GM06990 (cell line): ENCODE measurements at regions not wholly inside any gene's neighbourhood (a gene's known extent, or its start where the extent isn't known, plus 50 kb on each side); places are given as distances from the start of the nearest gene placed in this dataset.

Experiments used
- DNase-seq: peaks from one replicate; pipeline ENCODE4 v3.0.0-alpha.2; 2011; ENCODE audit not compliant: insufficient read length; ENCODE audit errors: extremely low read depth
- H3K27me3 ChIP-seq: replicated peaks from 2 replicates; pipeline ENCODE4 v1.6.0; 2011; ENCODE audit warnings: low read length; ENCODE audit not compliant: control insufficient read depth, insufficient read depth
- H3K36me3 ChIP-seq: 2 replicates; pipeline ENCODE4 v1.5.1; 2011; ENCODE audit warnings: low read length; ENCODE audit not compliant: control insufficient read depth, insufficient read depth
- H3K4me3 ChIP-seq: replicated peaks from 2 replicates; pipeline ENCODE4 v1.5.1; 2011; ENCODE audit warnings: low read depth, mild to moderate bottlenecking, control low read depth, low read length
- TF ChIP-seq, protein P1 (sequence below): IDR thresholded peaks from 2 replicates; pipeline ENCODE4 v1.5.1; 2011; ENCODE audit warnings: low read length, control low read depth, mild to moderate bottlenecking, inconsistent platforms; ENCODE audit not compliant: insufficient read depth, poor library complexity, severe bottlenecking

DNA sequence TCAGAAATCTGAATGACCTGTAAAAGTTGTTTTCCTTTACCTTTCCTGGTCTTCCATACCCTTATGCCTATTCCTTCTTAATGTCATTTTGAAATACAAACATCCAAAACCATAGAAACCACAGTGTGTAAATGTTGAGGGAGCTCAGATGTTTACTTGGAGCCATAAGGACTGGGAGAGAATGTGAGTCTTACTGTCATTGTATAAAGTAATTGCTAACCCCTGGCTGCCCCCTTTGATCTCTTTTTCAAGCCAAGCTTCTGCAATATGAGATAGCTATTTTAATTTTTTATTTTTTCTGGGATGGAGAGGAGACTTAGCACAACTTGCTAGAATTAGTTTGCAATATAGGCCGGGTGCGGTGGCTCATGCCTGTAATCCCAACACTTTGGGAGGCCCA, 124.4 kb upstream of the AKIRIN2 start:
- TF ChIP-seq, protein P1, sequence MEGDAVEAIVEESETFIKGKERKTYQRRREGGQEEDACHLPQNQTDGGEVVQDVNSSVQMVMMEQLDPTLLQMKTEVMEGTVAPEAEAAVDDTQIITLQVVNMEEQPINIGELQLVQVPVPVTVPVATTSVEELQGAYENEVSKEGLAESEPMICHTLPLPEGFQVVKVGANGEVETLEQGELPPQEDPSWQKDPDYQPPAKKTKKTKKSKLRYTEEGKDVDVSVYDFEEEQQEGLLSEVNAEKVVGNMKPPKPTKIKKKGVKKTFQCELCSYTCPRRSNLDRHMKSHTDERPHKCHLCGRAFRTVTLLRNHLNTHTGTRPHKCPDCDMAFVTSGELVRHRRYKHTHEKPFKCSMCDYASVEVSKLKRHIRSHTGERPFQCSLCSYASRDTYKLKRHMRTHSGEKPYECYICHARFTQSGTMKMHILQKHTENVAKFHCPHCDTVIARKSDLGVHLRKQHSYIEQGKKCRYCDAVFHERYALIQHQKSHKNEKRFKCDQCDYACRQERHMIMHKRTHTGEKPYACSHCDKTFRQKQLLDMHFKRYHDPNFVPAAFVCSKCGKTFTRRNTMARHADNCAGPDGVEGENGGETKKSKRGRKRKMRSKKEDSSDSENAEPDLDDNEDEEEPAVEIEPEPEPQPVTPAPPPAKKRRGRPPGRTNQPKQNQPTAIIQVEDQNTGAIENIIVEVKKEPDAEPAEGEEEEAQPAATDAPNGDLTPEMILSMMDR = no peak
- DNase-seq = no peak

GRCh38 chr6:87825821-87826221, 123.8 kb upstream of the AKIRIN2 start:
- peak; percentile 23 for DNase-seq
- Histone ChIP-seq H3K4me3 (no peak overlapping the region), H3K27me3 (no peaks in the 10 kb centered on the region), H3K36me3 (no peaks in the 10 kb centered on the region)
- TF ChIP-seq, protein P1 = no peak

More for the DNA sequence above, 124.4 kb upstream of the AKIRIN2 start:
- no peaks in the 10 kb centered on the region for H3K27me3 ChIP-seq
- no peaks in the 10 kb centered on the region for H3K36me3 ChIP-seq
- no peak overlapping the region for H3K4me3 ChIP-seq

DNA sequence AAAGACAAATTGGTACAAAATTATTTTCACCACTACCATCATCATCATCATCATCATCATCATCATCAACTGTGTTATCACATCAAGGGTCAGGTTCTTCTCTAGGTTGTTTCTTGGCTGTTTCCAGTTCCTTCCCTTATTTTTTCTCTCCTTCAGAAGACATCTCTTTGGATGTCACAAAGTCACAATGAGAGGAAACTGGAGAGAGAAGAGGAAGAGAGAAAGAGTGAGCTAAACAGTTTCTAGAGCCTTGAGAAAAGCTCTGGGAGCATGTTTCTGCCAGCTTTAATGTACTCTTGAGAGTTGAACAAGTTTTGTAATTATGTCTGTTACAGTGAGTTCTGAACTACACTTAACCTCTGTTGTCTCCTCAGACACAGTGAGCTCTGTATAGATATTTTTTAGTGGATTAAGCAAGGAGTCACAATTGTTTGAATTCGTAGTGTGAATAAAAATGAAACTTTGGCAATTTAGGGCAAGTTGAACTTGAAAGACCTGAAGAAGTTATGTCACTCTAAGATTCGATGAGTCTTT, 123.0 kb upstream of the AKIRIN2 start:
- no peaks in the 10 kb centered on the region for H3K36me3 ChIP-seq
- no peak overlapping the region for H3K4me3 ChIP-seq
- TF ChIP-seq, protein P1 = no peak
- H3K27me3 ChIP-seq = no peaks in the 10 kb centered on the region
- no peak for DNase-seq

- DNase-seq = no peak
Measured at GRCh38 chr6:87822011-87822410, 120.0 kb upstream of the AKIRIN2 start.

GRCh38 chr6:87820343-87820984, 118.4 kb upstream of the AKIRIN2 start:
- Histone ChIP-seq H3K36me3 (no peaks in the 10 kb centered on the region), H3K27me3 (no peaks in the 10 kb centered on the region), H3K4me3 (no peak overlapping the region)
- DNase-seq = no peak
- TF ChIP-seq, protein P1 = no peak

More at GRCh38 chr6:87822011-87822410, 120.0 kb upstream of the AKIRIN2 start:
- no peaks in the 10 kb centered on the region for H3K36me3 ChIP-seq
- TF ChIP-seq, protein P1 = no peak
- no peak overlapping the region for H3K4me3 ChIP-seq
- H3K27me3 ChIP-seq = no peaks in the 10 kb centered on the region
